GM12878 (cell line): ENCODE measurements at regions not wholly inside any gene's neighbourhood (a gene's known extent, or its start where the extent isn't known, plus 50 kb on each side); places are given as distances from the start of the nearest gene placed in this dataset.

ENCODE experiments used
- ATAC-seq: fragments of 200-7000 bp; cut with Tn5 transposase; 3 replicates; pipeline ENCODE4 v1.9.1; 2020; ENCODE audit warnings: mild to moderate bottlenecking, moderate library complexity
- BruUV-seq: library from RNA; stranded (reverse); fragments of 400-500 nt; replicated peaks from 2 replicates; lab custom pipeline; 2021; lab: Mats Ljungman, UMichigan
- CTCF ChIA-PET: fragments of 300-600 bp; sonication (Branson Sonifier 250); formaldehyde crosslinking; extraction: SDS; loops from one replicate; lab custom pipeline; 2021; ENCODE audit warnings: inconsistent platforms; lab: Yijun Ruan, JAX
- POLR2A ChIA-PET: fragments of 350-600 bp; formaldehyde crosslinking; extraction: SDS; loops from one replicate; lab custom pipeline; 2021; ENCODE audit warnings: inconsistent platforms; lab: Charles Lee
- RAD21 ChIA-PET: fragments of 300-600 bp; sonication (Branson Sonifier 250); formaldehyde crosslinking; loops from one replicate; lab custom pipeline; 2023; ENCODE audit warnings: antibody characterized with exemption; ENCODE audit not compliant: unreplicated experiment; lab: Charles Lee
- SMC1A ChIA-PET: fragments of 300-600 bp; sonication (Branson Sonifier 250); formaldehyde crosslinking; loops from one replicate; lab custom pipeline; 2023; ENCODE audit not compliant: unreplicated experiment, uncharacterized antibody; lab: Charles Lee
- DNase-seq: peaks from one replicate; pipeline ENCODE4 v3.0.0-alpha.2; 2011; ENCODE audit warnings: low read depth, low spot score
- FAIRE-seq: peaks from 3 replicates; lab custom pipeline; 2011; peaks lifted over from hg19 to GRCh38; lab: Jason Lieb, UNC
- H2AFZ ChIP-seq: 2 replicates; pipeline ENCODE4 v1.6.0; 2011; ENCODE audit warnings: low read depth, low read length, control low read depth; ENCODE audit not compliant: control insufficient read depth
- H3K27ac ChIP-seq: 2 replicates; pipeline ENCODE4 v1.5.1; 2011; ENCODE audit warnings: control low read depth; ENCODE audit not compliant: control insufficient read depth, insufficient read depth
- H3K27me3 ChIP-seq, 2 experiments: replicated peaks in 1 of 2; 2 replicates each; pipeline versions ENCODE4 v1.6.0 to v1.6.1; 2011; ENCODE audit warnings: low read length in 1 of 2; ENCODE audit not compliant: control insufficient read depth in 2 of 2, insufficient read depth in 2 of 2
- H3K36me3 ChIP-seq, 2 experiments: 2 replicates each; pipeline ENCODE4 v1.5.1; 2011; ENCODE audit warnings: low read length in 1 of 2; ENCODE audit not compliant: control insufficient read depth in 2 of 2, insufficient read depth in 2 of 2
- H3K4me1 ChIP-seq: 2 replicates; pipeline ENCODE4 v1.6.1; 2011; ENCODE audit warnings: mild to moderate bottlenecking, low read length, moderate library complexity, mixed read lengths; ENCODE audit not compliant: control insufficient read depth, insufficient read depth
- H3K4me2 ChIP-seq: 2 replicates; pipeline ENCODE4 v1.6.0; 2011; ENCODE audit warnings: control low read depth; ENCODE audit not compliant: control insufficient read depth, insufficient read depth
- H3K4me3 ChIP-seq: fragments of 200-600 bp; sonication (generic); 2 replicates; pipeline ENCODE4 v1.5.1; 2016
- H3K79me2 ChIP-seq: 2 replicates; pipeline ENCODE4 v1.6.0; 2011; ENCODE audit warnings: low read length; ENCODE audit not compliant: control insufficient read depth, insufficient read depth
- H3K9ac ChIP-seq: 2 replicates; pipeline ENCODE4 v1.8.0; 2011; ENCODE audit warnings: low read length, control low read depth, mixed read lengths; ENCODE audit not compliant: control insufficient read depth, insufficient read depth
- H3K9me3 ChIP-seq: replicated peaks from 3 replicates; pipeline ENCODE4 v1.5.1; 2011; ENCODE audit warnings: mild to moderate bottlenecking, low read length; ENCODE audit not compliant: control insufficient read depth, insufficient read depth
- H4K20me1 ChIP-seq: 2 replicates; pipeline ENCODE4 v1.6.0; 2011; ENCODE audit not compliant: control insufficient read depth, insufficient read depth
- BHLHE40 ChIP-seq, 2 experiments: fragments of 450-650 bp in 1 of 2; IDR thresholded peaks; 2 replicates each; pipeline ENCODE4 v1.6.1; 2011 to 2017; ENCODE audit warnings: low read depth in 2 of 2, borderline replicate concordance in 1 of 2, improper control_type of control experiment in 1 of 2, low read length in 1 of 2, mild to moderate bottlenecking in 1 of 2
- BMI1 ChIP-seq: fragments of 450-650 bp; IDR thresholded peaks from 2 replicates; pipeline ENCODE4 v1.6.1; 2016; ENCODE audit warnings: mild to moderate bottlenecking, moderate library complexity, borderline replicate concordance
- CBFB ChIP-seq: IDR thresholded peaks from 2 replicates; pipeline ENCODE4 v1.6.1; 2016; ENCODE audit warnings: antibody characterized with exemption, low read depth
- CBX5 ChIP-seq: sonication (generic); IDR thresholded peaks from 2 replicates; pipeline ENCODE4 v1.6.1; 2016; ENCODE audit warnings: low read depth, moderate library complexity, mild to moderate bottlenecking, inconsistent platforms
- FOS ChIP-seq: IDR thresholded peaks from 3 replicates; pipeline ENCODE4 v1.6.1; 2011; ENCODE audit warnings: borderline replicate concordance; ENCODE audit not compliant: insufficient read length; ENCODE audit errors: extremely low read depth
- HDAC2 ChIP-seq: fragments of 200-600 bp; sonication (generic); IDR thresholded peaks from 2 replicates; pipeline ENCODE4 v1.6.1; 2017
- MXI1 ChIP-seq: fragments of 150-350 bp; IDR thresholded peaks from 2 replicates; pipeline ENCODE4 v1.6.1; 2011; ENCODE audit warnings: low read depth, mild to moderate bottlenecking, inconsistent platforms, low read length, improper control_type of control experiment
- NBN ChIP-seq: fragments of 450-650 bp; IDR thresholded peaks from 2 replicates; pipeline ENCODE4 v1.6.1; 2016
- NR2C1 ChIP-seq: fragments of 450-650 bp; IDR thresholded peaks from 2 replicates; pipeline ENCODE4 v1.6.1; 2017; ENCODE audit warnings: antibody characterized with exemption, mild to moderate bottlenecking, moderate library complexity
- NRF1 ChIP-seq: conservative IDR thresholded peaks from 2 replicates; pipeline ENCODE4 v1.6.1; 2011; ENCODE audit warnings: mild to moderate bottlenecking, low read depth, low read length, improper control_type of control experiment
- POU2F2 ChIP-seq: IDR thresholded peaks from 3 replicates; pipeline ENCODE4 v1.6.1; 2011; ENCODE audit warnings: low read depth, mild to moderate bottlenecking, low read length, borderline replicate concordance
- RELA ChIP-seq: fragments of 450-650 bp; IDR thresholded peaks from 2 replicates; pipeline ENCODE4 v1.8.0; 2014; ENCODE audit warnings: borderline replicate concordance; ENCODE audit not compliant: partially characterized antibody
- SPI1 ChIP-seq: IDR thresholded peaks from 2 replicates; pipeline ENCODE4 v1.6.1; 2011; ENCODE audit warnings: low read depth, mild to moderate bottlenecking, low read length, moderate library complexity, borderline replicate concordance; ENCODE audit not compliant: insufficient read depth
- SREBF1 ChIP-seq: IDR thresholded peaks from 2 replicates; pipeline ENCODE4 v1.6.1; 2012; ENCODE audit warnings: mild to moderate bottlenecking, low read length
- ZNF384 ChIP-seq: IDR thresholded peaks from 2 replicates; pipeline ENCODE4 v1.6.1; 2012; ENCODE audit warnings: low read depth, mild to moderate bottlenecking, low read length, improper control_type of control experiment, borderline replicate concordance
- ZNF687 ChIP-seq: fragments of 450-650 bp; IDR thresholded peaks from 2 replicates; pipeline ENCODE4 v1.6.1; 2017; ENCODE audit warnings: mild to moderate bottlenecking, moderate library complexity
- WGBS: methylation state at CpG from one replicate; pipeline ENCODE4 v1.1.6; 2016; ENCODE audit warnings: low lambda C conversion rate; ENCODE audit not compliant: insufficient replicate concordance, insufficient coverage; ENCODE audit errors: missing lambda C conversion rate; 5-methylcytosine and 5-hydroxymethylcytosine counted together
- in situ Hi-C: fragments of 300-500 bp; cut with MboI; formaldehyde crosslinking; loops from 9 replicates; pipeline ENCODE4 v1.14.3; 2018; ENCODE audit warnings: mixed read lengths
- intact Hi-C: fragments of 100-400 bp; cut with micrococcal nuclease; formaldehyde crosslinking; loops from one replicate; pipeline ENCODE4 v1.14.2; 2022; ENCODE audit not compliant: unreplicated experiment
- TF ChIP-seq, protein P1 (sequence below): fragments of 450-650 bp; conservative IDR thresholded peaks from 2 replicates; pipeline ENCODE4 v1.6.1; 2017; ENCODE audit warnings: mild to moderate bottlenecking, moderate library complexity

DNA sequence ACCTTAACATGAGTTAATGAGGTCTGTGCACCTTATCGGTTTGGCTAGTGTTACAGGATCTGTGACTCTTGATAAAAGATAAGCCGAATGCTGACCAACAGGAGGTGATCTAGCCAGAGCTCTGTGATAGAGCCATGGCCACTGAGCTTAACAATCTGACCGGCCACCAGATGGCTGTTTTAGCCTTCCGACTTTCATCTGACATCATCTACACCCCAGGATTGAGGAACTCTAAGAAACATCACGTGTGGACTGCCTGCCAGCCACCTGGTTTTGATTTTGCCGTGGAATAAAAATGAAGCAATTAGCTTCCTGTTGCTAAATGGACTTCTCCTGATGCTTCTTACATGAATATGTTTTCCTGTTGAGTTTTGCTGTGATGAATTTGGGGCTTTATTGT, 281.3 kb downstream of the CEMIP2 start:
- Histone ChIP-seq H3K27me3 (no peaks in the 10 kb centered on the region; a peak in 1 of 4 replicates), H3K27ac (no peak overlapping the region), H3K9ac (no peak overlapping the region), H2AFZ (no peak overlapping the region), H3K9me3 (no peaks in the 10 kb centered on the region), H4K20me1 (no peaks in the 10 kb centered on the region), H3K36me3 (no peaks in the 10 kb centered on the region), H3K4me1 (no peaks in the 10 kb centered on the region), H3K4me2 (no peak overlapping the region), H3K4me3 (no peak overlapping the region), H3K79me2 (no peaks in the 10 kb centered on the region)
- in situ Hi-C loops: no loop called here
- ATAC-seq: no peak; the same call in 2 of the 3 replicates
- RAD21 ChIA-PET: no interaction called here
- no peak for DNase-seq
- SMC1A ChIA-PET: no interaction called here
- TF ChIP-seq POU2F2 (no peak), HDAC2 (no peak), CBFB (no peak), NR2C1 (no peak), BHLHE40 (IDR thresholded peaks at IDR 0.05; ENCODE audit: borderline replicate concordance in 1 of 2, low read depth in 2 of 2, low read length in 1 of 2) (no peak), ZNF384 (no peak), ZNF687 (no peak), NRF1 (no peak), MXI1 (no peak), SPI1 (no peak), CBX5 (no peak), SREBF1 (no peak), FOS (no peak), BMI1 (no peak), NBN (no peak), RELA (no peak)
- TF ChIP-seq, protein P1, sequence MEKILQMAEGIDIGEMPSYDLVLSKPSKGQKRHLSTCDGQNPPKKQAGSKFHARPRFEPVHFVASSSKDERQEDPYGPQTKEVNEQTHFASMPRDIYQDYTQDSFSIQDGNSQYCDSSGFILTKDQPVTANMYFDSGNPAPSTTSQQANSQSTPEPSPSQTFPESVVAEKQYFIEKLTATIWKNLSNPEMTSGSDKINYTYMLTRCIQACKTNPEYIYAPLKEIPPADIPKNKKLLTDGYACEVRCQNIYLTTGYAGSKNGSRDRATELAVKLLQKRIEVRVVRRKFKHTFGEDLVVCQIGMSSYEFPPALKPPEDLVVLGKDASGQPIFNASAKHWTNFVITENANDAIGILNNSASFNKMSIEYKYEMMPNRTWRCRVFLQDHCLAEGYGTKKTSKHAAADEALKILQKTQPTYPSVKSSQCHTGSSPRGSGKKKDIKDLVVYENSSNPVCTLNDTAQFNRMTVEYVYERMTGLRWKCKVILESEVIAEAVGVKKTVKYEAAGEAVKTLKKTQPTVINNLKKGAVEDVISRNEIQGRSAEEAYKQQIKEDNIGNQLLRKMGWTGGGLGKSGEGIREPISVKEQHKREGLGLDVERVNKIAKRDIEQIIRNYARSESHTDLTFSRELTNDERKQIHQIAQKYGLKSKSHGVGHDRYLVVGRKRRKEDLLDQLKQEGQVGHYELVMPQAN: no peak
- 9% methylated on average over 6 of the region's 6 CpGs for WGBS
- POLR2A ChIA-PET: no interaction called here
- intact Hi-C loops: no loop called here
- CTCF ChIA-PET: interaction anchor here (0.6 kb wide), 1 partner anchor 577 kb away, joined by 3 read pairs; no protein-coding TSS in a partner anchor
- no TSS peak for BruUV-seq
- no peak for FAIRE-seq
